Activated CD4-positive, alpha-beta T cell treated with anti-CD3 and anti-CD28 coated beads, Interleukin-2, Interleukin-6, amounts not matched to agents 100 ng/mL and 50 ng/mL, durations not matched to agents 16 hours and 8 hours (primary cell): ENCODE measurements at regions not wholly inside any gene's neighbourhood (a gene's known extent, or its start where the extent isn't known, plus 50 kb on each side); places are given as distances from the start of the nearest gene placed in this dataset.

Experiments used
- DNase-seq: peaks from one replicate; pipeline ENCODE4 v3.0.0-alpha.2; 2020

GRCh38 chr10:104577163-104577562 lies 63.9 kb upstream of the SORCS3 start:
- no peak for DNase-seq

GRCh38 chr10:104577861-104578521 lies 63.1 kb upstream of the SORCS3 start:
- no peak for DNase-seq

- DNase-seq: no peak
Observed at GRCh38 chr10:104578671-104579070, 62.4 kb upstream of the SORCS3 start.

GRCh38 chr10:104579136-104579535 lies 62.0 kb upstream of the SORCS3 start:
- DNase-seq: no peak

- no peak for DNase-seq
Observed at GRCh38 chr10:104580321-104580720, 60.8 kb upstream of the SORCS3 start.

GRCh38 chr10:104580774-104581675 lies 60.1 kb upstream of the SORCS3 start:
- peak; percentile 81 for DNase-seq

- no peak for DNase-seq
Observed at GRCh38 chr10:104581884-104582601, 59.0 kb upstream of the SORCS3 start.

GRCh38 chr10:104582602-104582951 lies 58.5 kb upstream of the SORCS3 start:
- DNase-seq: peak; percentile 3

- DNase-seq: no peak
Observed at GRCh38 chr10:104582966-104583365, 58.1 kb upstream of the SORCS3 start.

- no peak for DNase-seq
Observed at GRCh38 chr10:104584541-104584940, 56.5 kb upstream of the SORCS3 start.

- no peak for DNase-seq
Observed at GRCh38 chr10:104587751-104588150, 53.3 kb upstream of the SORCS3 start.

GRCh38 chr10:104589431-104589830 lies 51.7 kb upstream of the SORCS3 start:
- DNase-seq: no peak

GRCh38 chr10:104589871-104590270 lies 51.2 kb upstream of the SORCS3 start:
- DNase-seq: no peak
